ENCODE measurements at regions not wholly inside any gene's neighbourhood (a gene's known extent, or its start where the extent isn't known, plus 50 kb on each side); places are given as distances from the start of the nearest gene placed in this dataset.

GRCh38 chr1:81242103-81242502 is 558.6 kb upstream of the ADGRL2 start:
- TF ChIP-seq CTCF (IDR thresholded peaks at IDR 0.05), result no peak
- no peak for TF ChIP-seq POLR2AphosphoS5 (IDR thresholded peaks at IDR 0.05)

Data from breast epithelium (tissue), 3 donors.